Liver (tissue), 8 donors: ENCODE measurements at regions not wholly inside any gene's neighbourhood (a gene's known extent, or its start where the extent isn't known, plus 50 kb on each side); places are given as distances from the start of the nearest gene placed in this dataset.

ENCODE experiments used
- DNase-seq: peaks from one replicate; pipeline ENCODE4 v3.0.0-alpha.2; 2017; ENCODE audit warnings: low spot score
- H3K27ac ChIP-seq, 2 donors: one replicate each; pipeline ENCODE4 v1.7.0; 2013; ENCODE audit warnings: inconsistent platforms in 2 of 2, low read length in 2 of 2, control low read depth in 1 of 2, low read depth in 1 of 2, mild to moderate bottlenecking in 1 of 2
- H3K27me3 ChIP-seq, 4 donors: one replicate each; pipeline versions ENCODE4 v1.6.1 to v1.7.0; 2013; ENCODE audit warnings: low read length in 3 of 4, inconsistent platforms in 1 of 4, mild to moderate bottlenecking in 1 of 4, moderate library complexity in 1 of 4; ENCODE audit not compliant: control insufficient read depth in 4 of 4, insufficient read depth in 4 of 4
- H3K36me3 ChIP-seq, 4 donors: one replicate each; pipeline versions ENCODE4 v1.6.1 to v1.7.0; 2013; ENCODE audit warnings: low read length in 3 of 4, mild to moderate bottlenecking in 3 of 4, low read depth in 1 of 4, moderate library complexity in 1 of 4; ENCODE audit not compliant: control insufficient read depth in 4 of 4, insufficient read depth in 3 of 4
- H3K4me1 ChIP-seq, 4 donors: one replicate each; pipeline versions ENCODE4 v1.6.1 to v1.7.0; 2013; ENCODE audit warnings: low read length in 3 of 4, mild to moderate bottlenecking in 3 of 4, moderate library complexity in 1 of 4; ENCODE audit not compliant: control insufficient read depth in 4 of 4, insufficient read depth in 4 of 4
- H3K4me3 ChIP-seq, 3 donors: one replicate each; pipeline versions ENCODE4 v1.6.1 to v1.7.0; 2013; ENCODE audit warnings: low read length in 3 of 3, control low read depth in 1 of 3, low read depth in 1 of 3, mild to moderate bottlenecking in 1 of 3
- H3K9ac ChIP-seq, 2 donors: one replicate each; pipeline ENCODE4 v1.7.0; 2013; ENCODE audit warnings: low read length in 2 of 2, mild to moderate bottlenecking in 2 of 2, moderate library complexity in 2 of 2, control low read depth in 1 of 2, low read depth in 1 of 2
- H3K9me3 ChIP-seq, 4 donors: one replicate each; pipeline versions ENCODE4 v1.6.1 to v1.7.0; 2013; ENCODE audit warnings: low read length in 3 of 4; ENCODE audit not compliant: control insufficient read depth in 4 of 4
- ATF3 ChIP-seq: IDR thresholded peaks from 2 replicates; pipeline ENCODE4 v1.6.1; 2016; ENCODE audit warnings: antibody characterized with exemption
- CTCF ChIP-seq: fragments of 150-350 bp; IDR thresholded peaks from 2 replicates; pipeline ENCODE4 v1.5.1; 2017; ENCODE audit warnings: improper control_type of control experiment, low read depth, low read length; ENCODE audit not compliant: missing input control
- EGR1 ChIP-seq, 2 donors: IDR thresholded peaks; 2 replicates each; pipeline ENCODE4 v1.6.1; 2016 to 2018; ENCODE audit warnings: antibody characterized with exemption in 2 of 2, low read depth in 2 of 2
- FOXA1 ChIP-seq: IDR thresholded peaks from 2 replicates; pipeline ENCODE4 v1.6.1; 2016; ENCODE audit warnings: antibody characterized with exemption
- FOXA2 ChIP-seq: IDR thresholded peaks from 2 replicates; pipeline ENCODE4 v1.6.1; 2016; ENCODE audit warnings: antibody characterized with exemption
- GABPA ChIP-seq, 2 donors: IDR thresholded peaks in 1 of 2; conservative IDR thresholded peaks in 1 of 2; 2 replicates each; pipeline ENCODE4 v1.6.1; 2016; ENCODE audit warnings: antibody characterized with exemption in 2 of 2, mild to moderate bottlenecking in 1 of 2, moderate library complexity in 1 of 2
- HNF4A ChIP-seq, 2 donors: conservative IDR thresholded peaks; 2 replicates each; pipeline ENCODE4 v1.6.1; 2016; ENCODE audit warnings: antibody characterized with exemption in 2 of 2, mild to moderate bottlenecking in 2 of 2
- HNF4G ChIP-seq: IDR thresholded peaks from 2 replicates; pipeline ENCODE4 v1.6.1; 2016; ENCODE audit warnings: antibody characterized with exemption
- JUND ChIP-seq, 2 donors: IDR thresholded peaks; 2 replicates each; pipeline ENCODE4 v1.6.1; 2016; ENCODE audit warnings: antibody characterized with exemption in 2 of 2
- MAX ChIP-seq: IDR thresholded peaks from 2 replicates; pipeline ENCODE4 v1.6.1; 2016; ENCODE audit warnings: antibody characterized with exemption
- NR2F2 ChIP-seq: IDR thresholded peaks from 2 replicates; pipeline ENCODE4 v1.6.1; 2016; ENCODE audit warnings: antibody characterized with exemption
- RAD21 ChIP-seq, 2 donors: IDR thresholded peaks; 2 replicates each; pipeline ENCODE4 v1.6.1; 2016; ENCODE audit warnings: antibody characterized with exemption in 2 of 2, mild to moderate bottlenecking in 2 of 2
- REST ChIP-seq: IDR thresholded peaks from 2 replicates; pipeline ENCODE4 v1.6.1; 2016; ENCODE audit warnings: antibody characterized with exemption, mild to moderate bottlenecking
- RXRA ChIP-seq, 2 donors: IDR thresholded peaks; 2 replicates each; pipeline ENCODE4 v1.6.1; 2017 to 2018; ENCODE audit warnings: antibody characterized with exemption in 2 of 2, mild to moderate bottlenecking in 1 of 2
- SP1 ChIP-seq: IDR thresholded peaks from 2 replicates; pipeline ENCODE4 v1.6.1; 2018; ENCODE audit warnings: antibody characterized with exemption, mild to moderate bottlenecking
- TAF1 ChIP-seq: conservative IDR thresholded peaks from 2 replicates; pipeline ENCODE4 v1.6.1; 2016; ENCODE audit warnings: antibody characterized with exemption, mild to moderate bottlenecking
- YY1 ChIP-seq: IDR thresholded peaks from 2 replicates; pipeline ENCODE4 v1.6.1; 2016; ENCODE audit warnings: antibody characterized with exemption, mild to moderate bottlenecking
- ZBTB33 ChIP-seq: IDR thresholded peaks from 2 replicates; pipeline ENCODE4 v1.6.1; 2016; ENCODE audit warnings: antibody characterized with exemption
- WGBS: extraction: QIAGEN DNeasy Blood & Tissue Kit; methylation state at CpG from one replicate; pipeline ENCODE4 v1.1.7; 2013; 5-methylcytosine and 5-hydroxymethylcytosine counted together
- donor health status: healthy.
- donor health status: healthy.
- donor health status: healthy.
- donor health status: healthy.
- donor health status: healthy.

- Histone ChIP-seq H3K27ac (no peak overlapping the region), H3K9ac (no peak overlapping the region), H3K4me1 (peaks cover 0 to 4% (median 0%) of the 10 kb centered on the region in 4 donors), H3K9me3 (no peaks in the 10 kb centered on the region), H3K4me3 (no peak overlapping the region), H3K27me3 (no peaks in the 10 kb centered on the region), H3K36me3 (no peaks in the 10 kb centered on the region)
- TF ChIP-seq EGR1 (IDR thresholded peaks at IDR 0.05; ENCODE audit: low read depth in 2 of 2), result no peak
- no peak for TF ChIP-seq GABPA (IDR thresholded peaks at IDR 0.05 in 1 of 2, conservative IDR thresholded peaks at IDR 0.05 in 1 of 2)
- no peak for TF ChIP-seq FOXA1
- no peak for TF ChIP-seq TAF1
- no peak for TF ChIP-seq RAD21 (IDR thresholded peaks at IDR 0.05)
- no peak for TF ChIP-seq HNF4A (conservative IDR thresholded peaks at IDR 0.05)
- no peak for DNase-seq
- WGBS, result 90% methylated on average over 6 of the region's 6 CpGs
Observed at GRCh38 chr18:14928396-14928795, 180.4 kb downstream of the ANKRD30B start.

GRCh38 chr18:14930076-14930475 is 182.1 kb downstream of the ANKRD30B start:
- Histone ChIP-seq H3K36me3 (no peaks in the 10 kb centered on the region), H3K27me3 (no peaks in the 10 kb centered on the region), H3K4me3 (no peak overlapping the region), H3K4me1 (peaks cover 0 to 1% (median 0%) of the 10 kb centered on the region in 4 donors), H3K9me3 (no peaks in the 10 kb centered on the region), H3K9ac (no peak overlapping the region), H3K27ac (no peak overlapping the region)
- WGBS, result 86% methylated on average over 3 of the region's 3 CpGs
- peak; percentile 6 for DNase-seq
- TF ChIP-seq TAF1, result no peak
- no peak for TF ChIP-seq RXRA (IDR thresholded peaks at IDR 0.05)
- TF ChIP-seq HNF4A (conservative IDR thresholded peaks at IDR 0.05), result no peak
- no peak for TF ChIP-seq EGR1 (IDR thresholded peaks at IDR 0.05; ENCODE audit: low read depth in 2 of 2)
- TF ChIP-seq CTCF, result no peak
- no peak for TF ChIP-seq YY1
- TF ChIP-seq HNF4G, result no peak
- TF ChIP-seq ZBTB33, result no peak
- no peak for TF ChIP-seq GABPA (IDR thresholded peaks at IDR 0.05 in 1 of 2, conservative IDR thresholded peaks at IDR 0.05 in 1 of 2)
- no peak for TF ChIP-seq ATF3
- TF ChIP-seq MAX, result no peak
- TF ChIP-seq JUND (IDR thresholded peaks at IDR 0.05), result no peak
- TF ChIP-seq FOXA1, result no peak
- no peak for TF ChIP-seq SP1
- no peak for TF ChIP-seq RAD21 (IDR thresholded peaks at IDR 0.05)
- TF ChIP-seq FOXA2, result no peak
- TF ChIP-seq REST, result no peak
- TF ChIP-seq NR2F2, result no peak
